Islet precursor cell (in vitro differentiated cells): ENCODE measurements at regions not wholly inside any gene's neighbourhood (a gene's known extent, or its start where the extent isn't known, plus 50 kb on each side); places are given as distances from the start of the nearest gene placed in this dataset.
"Not testable (repeated sequence)": the region's sequence is repeated elsewhere in the genome, so short reads cannot be mapped to it uniquely, and the experiment has no call there.

ENCODE experiments used
- DNase-seq: peaks from one replicate; pipeline ENCODE4 v3.0.0-alpha.2; 2018

DNA sequence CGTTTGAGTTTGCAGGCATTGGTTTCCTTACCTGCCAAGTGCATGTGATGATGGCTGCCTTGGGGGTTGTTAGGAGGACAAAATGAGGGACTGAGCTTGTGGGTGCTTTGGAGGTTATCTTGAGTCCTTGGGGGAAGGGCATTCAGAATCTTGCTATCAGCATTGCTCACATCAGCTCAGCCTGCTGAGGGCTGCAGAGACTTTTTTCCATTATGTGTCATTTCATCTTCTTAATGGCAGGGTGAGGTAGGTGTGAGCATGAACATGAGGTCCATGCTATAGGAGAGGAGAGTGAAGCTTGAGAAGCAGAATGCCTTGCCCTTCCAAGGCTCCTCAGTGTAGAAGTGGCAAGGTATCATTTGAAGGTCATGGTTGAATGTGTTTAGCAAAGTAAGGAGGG, 112.3 kb downstream of the MIAT start:
- no peak for DNase-seq

- DNase-seq: no peak
Measured at GRCh38 chr22:26770624-26771023, 113.2 kb downstream of the MIAT start.

- not testable (repeated sequence) for DNase-seq
Measured at GRCh38 chr22:26773054-26773453, 115.7 kb downstream of the MIAT start.

GRCh38 chr22:26775394-26775793, 118.0 kb downstream of the MIAT start:
- no peak for DNase-seq

DNA sequence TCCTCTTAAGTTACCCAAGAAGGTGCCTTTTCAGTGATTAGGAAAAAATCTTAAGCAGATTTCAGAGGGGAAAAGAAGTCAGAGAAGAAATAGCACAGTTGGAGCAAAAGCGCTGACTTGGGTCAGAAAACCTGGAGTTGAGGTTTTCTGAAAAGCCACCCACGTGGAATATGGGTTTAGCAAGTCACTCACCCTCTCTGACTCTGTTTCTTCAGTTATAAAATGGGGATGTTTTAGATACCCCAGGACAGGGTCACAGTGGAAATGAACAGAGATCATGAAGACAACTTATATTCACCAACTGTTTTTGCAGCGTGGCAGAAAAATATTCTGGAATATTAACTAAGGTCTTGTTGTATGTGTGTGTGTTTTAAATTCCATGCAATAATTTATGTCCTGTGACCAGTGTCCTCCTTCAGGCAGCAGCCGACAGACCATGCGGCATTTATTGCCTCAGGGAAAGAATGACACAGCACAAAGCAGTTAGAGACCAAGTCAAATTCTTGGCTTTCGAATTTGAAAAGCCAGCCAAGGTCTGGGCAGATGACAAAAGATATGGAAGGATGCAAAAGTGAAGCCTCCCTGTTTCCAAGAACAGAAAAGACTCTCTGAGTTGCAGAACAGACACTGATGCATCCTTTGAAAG, 119.9 kb downstream of the MIAT start:
- peak; percentile 85 for DNase-seq

- no peak for DNase-seq
Measured at GRCh38 chr22:26778372-26778771, 121.0 kb downstream of the MIAT start.

DNA sequence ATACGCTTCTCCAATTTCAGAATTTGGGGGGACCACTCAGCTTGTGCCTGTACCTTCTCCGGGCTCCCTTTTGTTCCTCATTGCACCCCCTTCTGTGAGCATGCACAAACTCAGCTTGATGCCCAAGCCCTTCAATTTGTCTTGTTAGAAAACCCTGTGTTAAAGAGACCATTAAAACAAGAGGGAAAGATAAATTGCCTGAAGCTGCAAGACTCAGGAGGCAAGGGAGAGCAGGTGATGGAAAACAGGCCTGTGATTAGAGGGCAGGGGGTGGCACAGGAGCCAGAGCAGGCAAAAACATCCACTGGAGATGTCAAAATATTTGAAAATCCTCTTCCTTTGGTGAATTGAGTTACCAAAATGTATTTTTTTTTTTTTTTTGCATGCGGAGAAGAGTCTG, 121.7 kb downstream of the MIAT start:
- no peak for DNase-seq

DNA sequence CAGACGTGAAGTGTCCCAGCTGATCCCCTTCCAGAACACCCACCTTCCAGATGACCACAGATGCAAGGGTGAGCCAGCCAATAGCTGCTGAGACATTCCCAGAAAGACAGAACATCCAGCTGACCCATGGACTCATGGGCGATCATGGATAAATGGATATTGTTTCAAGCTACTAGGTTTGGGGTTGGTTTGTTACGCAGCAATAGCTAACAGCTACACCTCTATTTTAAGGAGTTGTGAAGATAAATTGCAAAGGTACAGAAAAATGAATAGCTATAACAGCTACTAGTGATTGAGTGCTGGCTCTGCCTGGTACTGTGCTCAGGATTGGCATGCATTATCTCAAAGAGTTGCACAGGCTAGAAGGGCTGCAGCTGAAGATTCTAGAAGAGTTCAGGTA, 122.5 kb downstream of the MIAT start:
- DNase-seq: no peak

GRCh38 chr22:26780521-26780920, 123.1 kb downstream of the MIAT start:
- no peak for DNase-seq

DNA sequence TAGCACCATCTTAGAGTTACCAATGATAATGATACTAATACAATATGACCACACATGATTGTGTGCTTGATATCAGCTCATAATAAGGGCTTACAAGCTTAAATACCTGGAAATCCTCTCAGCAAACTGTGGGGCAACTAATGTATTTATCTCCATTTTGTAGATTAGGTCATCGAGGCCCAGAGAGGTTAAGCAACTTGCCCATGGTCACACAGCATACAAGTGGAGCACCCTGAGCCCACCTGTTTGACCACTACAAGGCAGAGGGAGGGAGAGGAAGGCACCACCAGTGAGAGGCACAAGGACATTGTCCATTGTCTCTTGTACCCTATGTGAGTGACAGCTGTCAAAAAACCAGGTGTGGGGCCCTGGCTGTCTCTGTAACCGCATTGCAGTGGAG, 123.7 kb downstream of the MIAT start:
- DNase-seq: no peak

DNA sequence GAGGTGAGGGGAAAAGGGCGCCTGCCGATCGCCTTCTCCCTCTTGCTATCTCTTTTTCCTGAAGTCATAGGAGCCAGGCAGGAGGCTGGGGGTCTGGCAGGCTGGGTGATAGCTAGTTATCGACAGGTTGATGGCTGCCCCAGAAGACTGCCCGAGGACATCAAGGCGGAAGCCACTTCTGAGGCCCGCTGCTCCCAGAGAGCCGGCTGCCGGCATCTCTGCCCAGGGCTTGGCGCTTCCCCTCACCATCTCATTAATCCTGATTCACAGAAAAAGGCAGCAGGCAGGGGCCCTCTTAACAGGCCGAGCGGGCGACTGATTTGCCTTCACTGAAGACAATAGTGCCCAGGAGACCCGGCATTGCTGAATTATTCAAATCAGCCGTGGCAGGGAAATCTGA, 124.2 kb downstream of the MIAT start:
- no peak for DNase-seq

DNA sequence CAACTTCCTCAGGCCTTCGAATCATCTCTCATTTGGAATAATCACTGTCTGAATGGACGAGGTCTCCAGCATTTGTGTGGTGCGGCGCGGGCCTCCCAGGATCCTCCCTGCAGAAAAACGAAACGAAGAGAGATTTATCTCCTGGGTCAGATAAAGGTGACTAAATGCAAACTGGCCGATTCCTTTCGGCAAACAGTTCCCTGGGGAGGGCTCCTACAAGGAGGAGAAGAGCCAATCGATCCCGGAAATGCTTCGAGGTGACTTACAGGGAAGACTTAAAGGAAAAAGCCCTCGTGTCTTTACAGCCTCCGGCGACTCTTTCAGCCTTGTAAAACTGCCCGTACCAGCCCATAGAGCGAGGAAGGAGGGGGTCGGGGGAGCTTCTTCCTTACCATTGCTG, 126.5 kb downstream of the MIAT start:
- DNase-seq: peak; percentile 77

DNA sequence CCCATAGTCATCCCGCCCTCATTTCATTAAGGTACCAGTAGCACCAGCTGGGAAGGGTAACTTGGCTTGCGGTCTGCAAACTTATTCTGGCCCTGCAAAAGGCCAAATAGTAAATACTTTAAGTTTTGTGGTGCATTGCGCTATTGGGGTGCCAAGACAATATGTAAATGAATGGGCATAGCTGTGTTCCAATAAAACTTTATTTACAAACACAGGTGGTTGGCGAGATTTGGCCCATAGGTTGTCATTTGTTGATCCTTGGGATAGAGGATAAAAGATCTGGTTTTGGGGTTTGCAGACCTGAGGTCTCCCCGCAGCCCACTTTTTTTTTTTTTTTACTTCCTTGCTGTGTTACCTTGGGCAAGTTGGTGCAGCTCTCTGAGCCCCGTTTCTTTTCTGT, 127.4 kb downstream of the MIAT start:
- DNase-seq: no peak

DNA sequence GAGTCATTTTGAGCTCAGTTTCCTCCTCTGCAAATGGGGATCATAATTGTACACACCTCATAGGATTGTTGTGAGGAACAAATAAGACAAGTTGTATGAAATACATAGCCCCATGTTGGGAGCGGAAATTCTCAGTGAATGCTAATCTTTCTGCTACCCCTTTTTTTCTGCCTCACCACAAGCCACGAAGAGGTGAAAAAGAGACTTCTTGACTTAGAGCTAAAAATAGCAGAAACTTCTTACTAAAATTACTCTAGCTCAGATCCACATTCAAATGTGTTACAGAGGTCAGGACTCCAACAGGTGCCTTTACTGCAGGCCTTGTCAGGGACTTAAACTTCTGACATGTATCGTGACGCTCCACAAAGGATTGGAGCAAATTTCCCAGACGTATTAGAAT, 128.5 kb downstream of the MIAT start:
- no peak for DNase-seq

- no peak for DNase-seq
Measured at GRCh38 chr22:26786398-26786797, 129.0 kb downstream of the MIAT start.

DNA sequence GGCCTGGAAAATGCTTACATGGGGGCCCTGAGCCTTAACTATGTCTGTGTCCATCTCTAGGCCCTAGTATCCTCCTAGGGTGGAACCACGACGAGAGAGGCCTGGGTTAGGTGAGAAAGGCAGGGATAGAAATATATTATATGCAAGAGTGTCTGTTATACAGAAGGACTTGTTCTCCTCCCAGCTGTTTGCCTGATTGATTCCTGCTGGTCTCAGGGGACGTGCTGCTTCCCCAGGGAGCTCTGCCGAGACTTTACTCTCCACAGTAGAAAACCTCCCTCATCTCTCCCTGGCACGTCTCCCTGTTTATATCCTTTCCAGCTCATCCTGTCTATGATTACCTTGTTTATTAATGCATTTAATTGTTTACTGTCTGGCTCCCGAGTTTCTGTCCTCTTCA, 132.6 kb downstream of the MIAT start:
- no peak for DNase-seq

- DNase-seq: no peak
Measured at GRCh38 chr22:26792522-26792921, 135.1 kb downstream of the MIAT start.

GRCh38 chr22:26796785-26797184, 139.4 kb downstream of the MIAT start:
- no peak for DNase-seq

DNA sequence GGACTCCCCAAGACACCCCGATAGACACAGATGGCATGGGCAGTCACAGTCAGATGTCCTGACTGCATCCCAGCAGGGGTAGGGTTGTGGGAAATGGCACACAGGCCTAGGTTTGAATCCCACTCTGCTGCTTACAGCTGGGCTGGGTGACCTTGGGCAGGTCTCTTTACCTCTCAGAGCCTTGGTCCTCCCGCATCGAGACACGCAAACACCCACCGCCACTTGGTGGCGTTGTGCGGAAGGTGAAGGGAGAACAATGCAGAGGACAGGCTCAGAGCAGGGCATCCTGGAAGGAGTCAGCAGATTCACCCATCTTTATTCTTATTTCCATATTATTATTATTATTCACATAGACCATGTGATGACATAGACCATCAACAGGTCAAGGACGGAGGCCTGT, 140.5 kb downstream of the MIAT start:
- no peak for DNase-seq

- DNase-seq: no peak
Measured at GRCh38 chr22:26798462-26799065, 141.2 kb downstream of the MIAT start.

DNA sequence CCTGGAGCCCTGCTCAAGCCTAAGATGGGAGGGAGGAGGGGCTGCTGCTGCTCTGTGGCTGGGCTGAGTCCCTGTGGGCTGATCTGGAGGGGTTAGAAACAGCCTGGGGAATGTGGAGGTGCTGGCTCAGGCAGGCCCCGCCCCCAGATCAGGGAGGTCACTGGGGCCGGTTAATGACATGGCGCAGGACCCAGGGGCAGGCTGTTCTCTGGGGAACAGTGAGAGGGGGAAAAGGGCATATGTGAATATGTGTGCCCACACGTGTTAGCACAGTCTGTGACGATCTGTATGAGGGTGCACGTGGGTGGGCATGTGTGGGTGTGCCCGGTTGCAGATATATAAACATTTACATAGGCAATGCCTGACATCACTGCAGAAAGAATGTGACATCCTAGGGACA, 143.5 kb downstream of the MIAT start:
- DNase-seq: peak; percentile 76

- DNase-seq: no peak
Measured at GRCh38 chr22:26801449-26801848, 144.1 kb downstream of the MIAT start.

- DNase-seq: no peak
Measured at GRCh38 chr22:26804315-26804714, 146.9 kb downstream of the MIAT start.

DNA sequence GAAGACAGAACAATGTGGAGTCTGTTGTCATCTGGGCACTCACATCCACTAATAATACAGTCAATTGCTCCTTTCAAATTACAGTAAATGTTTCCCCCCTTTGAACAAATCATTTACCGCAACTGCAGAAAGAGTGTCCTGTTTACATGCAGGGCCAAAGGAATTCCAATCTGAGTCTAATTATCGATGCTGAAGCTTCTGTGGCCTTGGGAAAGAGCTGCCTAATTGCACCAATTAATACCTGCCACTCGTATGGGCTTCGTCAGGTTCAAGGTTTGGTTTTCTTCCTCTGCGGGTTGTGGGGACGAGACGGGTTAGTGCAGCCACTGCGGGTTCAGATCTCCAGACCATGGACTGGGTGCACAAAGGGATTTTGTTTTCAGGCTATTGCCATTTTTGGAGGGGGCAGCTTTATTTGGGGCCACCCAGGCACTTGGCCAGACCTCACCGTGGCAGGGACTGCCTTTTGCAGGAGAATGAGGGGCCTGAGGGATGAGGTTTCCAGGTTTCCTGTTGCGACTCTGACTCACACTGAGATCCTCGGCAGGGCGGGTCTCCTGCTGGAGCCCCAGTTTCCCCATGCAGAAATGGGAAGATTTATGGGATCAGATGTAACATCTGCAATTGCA, 147.6 kb downstream of the MIAT start:
- peak; percentile 83 for DNase-seq
